Thyroid gland (tissue), 4 donors: ENCODE measurements at regions not wholly inside any gene's neighbourhood (a gene's known extent, or its start where the extent isn't known, plus 50 kb on each side); places are given as distances from the start of the nearest gene placed in this dataset.

ENCODE experiments used
- DNase-seq, 2 donors: peaks; one replicate each; pipeline ENCODE4 v3.0.0-alpha.2; 2019
- H3K27ac ChIP-seq, 3 donors: fragments of 200-600 bp; sonication (generic); 1 replicate in 2 of 3; 2 replicates in 1 of 3; pipeline ENCODE4 v1.5.1; 2016 to 2019; ENCODE audit warnings: mild to moderate bottlenecking in 1 of 3, moderate library complexity in 1 of 3
- H3K27me3 ChIP-seq: fragments of 200-600 bp; sonication (generic); one replicate; pipeline ENCODE4 v1.5.1; 2019
- H3K36me3 ChIP-seq, 2 donors: fragments of 200-600 bp; sonication (generic); one replicate each; pipeline ENCODE4 v1.5.1; 2016 to 2019
- H3K4me1 ChIP-seq, 2 donors: fragments of 200-600 bp; sonication (generic); one replicate each; pipeline ENCODE4 v1.5.1; 2017 to 2019
- H3K4me3 ChIP-seq, 3 donors: fragments of 200-600 bp; sonication (generic); replicated peaks in 1 of 3; 1 replicate in 2 of 3; 2 replicates in 1 of 3; pipeline ENCODE4 v1.5.1; 2016; ENCODE audit warnings: mild to moderate bottlenecking in 1 of 3
- H3K9me3 ChIP-seq: fragments of 200-600 bp; sonication (generic); one replicate; pipeline ENCODE4 v1.5.1; 2017
- CTCF ChIP-seq, 6 experiments: fragments of 200-600 bp in 3 of 6; fragments of 450-650 bp in 3 of 6; sonication (generic) in 3 of 6; IDR thresholded peaks; one replicate each; pipeline ENCODE4 v1.5.1; 2016 to 2019; ENCODE audit warnings: antibody characterized with exemption in 6 of 6, mild to moderate bottlenecking in 2 of 6, inconsistent platforms in 1 of 6, moderate library complexity in 1 of 6
- POLR2A ChIP-seq, 2 donors: fragments of 450-650 bp; IDR thresholded peaks; one replicate each; pipeline ENCODE4 v1.6.1; 2017; ENCODE audit warnings: antibody characterized with exemption in 2 of 2, mild to moderate bottlenecking in 2 of 2, moderate library complexity in 1 of 2
- WGBS, 2 donors: methylation state at CpG; one replicate each; pipeline ENCODE4 v1.1.5; 2017; 5-methylcytosine and 5-hydroxymethylcytosine counted together
- intact Hi-C: fragments of 100-400 bp; cut with DNase I; formaldehyde crosslinking; loops from one replicate; pipeline ENCODE4 v1.15.1; 2023

- Histone ChIP-seq H3K4me1 (no peaks in the 10 kb centered on the region), H3K9me3 (no peaks in the 10 kb centered on the region), H3K36me3 (no peaks in the 10 kb centered on the region), H3K27ac (no peak overlapping the region), H3K27me3 (no peaks in the 10 kb centered on the region), H3K4me3 (no peak overlapping the region)
- 80% methylated on average over 2 of the region's 2 CpGs for whole genome bisulfite sequencing, 2 donors
- TF ChIP-seq CTCF (IDR thresholded peaks at IDR 0.05) (no peak), POLR2A (IDR thresholded peaks at IDR 0.05) (no peak)
- intact Hi-C loops: no loop called here
- no peak for DNase-seq
Observed at GRCh38 chr4:67040315-67040714, 505.0 kb downstream of the CENPC start.

- intact Hi-C loops: no loop called here
Observed at GRCh38 chr4:67038228-67038566, 507.1 kb downstream of the CENPC start.

GRCh38 chr4:67037504-67038227, 507.6 kb downstream of the CENPC start:
- Histone ChIP-seq H3K4me3 (no peak overlapping the region), H3K27me3 (no peaks in the 10 kb centered on the region), H3K4me1 (no peaks in the 10 kb centered on the region), H3K36me3 (no peaks in the 10 kb centered on the region), H3K27ac (no peak overlapping the region), H3K9me3 (no peaks in the 10 kb centered on the region)
- TF ChIP-seq POLR2A (IDR thresholded peaks at IDR 0.05) (no peak), CTCF (IDR thresholded peaks at IDR 0.05) (no peak)
- no peak for DNase-seq
- intact Hi-C loops: no loop called here

More at GRCh38 chr4:67038228-67038566, 507.1 kb downstream of the CENPC start:
- H3K4me3 ChIP-seq: no peak overlapping the region
- no peaks in the 10 kb centered on the region for H3K9me3 ChIP-seq
- TF ChIP-seq CTCF (IDR thresholded peaks at IDR 0.05): no peak
- TF ChIP-seq POLR2A (IDR thresholded peaks at IDR 0.05): no peak
- no peaks in the 10 kb centered on the region for H3K27me3 ChIP-seq
- H3K36me3 ChIP-seq: no peaks in the 10 kb centered on the region
- WGBS, 2 donors: 45 to 47% methylated on average over 4 of the region's 4 CpGs
- no peak for DNase-seq
- H3K4me1 ChIP-seq: no peaks in the 10 kb centered on the region
- H3K27ac ChIP-seq: no peak overlapping the region

GRCh38 chr4:67036791-67037190, 508.5 kb downstream of the CENPC start:
- H3K36me3 ChIP-seq: no peaks in the 10 kb centered on the region
- no peaks in the 10 kb centered on the region for H3K4me1 ChIP-seq
- DNase-seq: no peak
- H3K9me3 ChIP-seq: no peaks in the 10 kb centered on the region
- intact Hi-C loops: no loop called here
- TF ChIP-seq POLR2A (IDR thresholded peaks at IDR 0.05) (no peak), CTCF (IDR thresholded peaks at IDR 0.05) (no peak)
- no peaks in the 10 kb centered on the region for H3K27me3 ChIP-seq
- no peak overlapping the region for H3K27ac ChIP-seq
- H3K4me3 ChIP-seq: no peak overlapping the region

- TF ChIP-seq CTCF (IDR thresholded peaks at IDR 0.05) (no peak), POLR2A (IDR thresholded peaks at IDR 0.05) (no peak)
- Histone ChIP-seq H3K4me1 (no peaks in the 10 kb centered on the region), H3K27me3 (no peaks in the 10 kb centered on the region), H3K9me3 (no peaks in the 10 kb centered on the region), H3K36me3 (no peaks in the 10 kb centered on the region), H3K27ac (no peak overlapping the region), H3K4me3 (no peak overlapping the region)
- intact Hi-C loops: no loop called here
- 88 to 90% methylated on average over 1 of the region's 1 CpG for WGBS, 2 donors
- no peak for DNase-seq
Observed at GRCh38 chr4:67035986-67036385, 509.3 kb downstream of the CENPC start.
